ENCODE measurements at regions not wholly inside any gene's neighbourhood (a gene's known extent, or its start where the extent isn't known, plus 50 kb on each side); places are given as distances from the start of the nearest gene placed in this dataset.
A peak's percentile ranks its signal among the peaks of the same experiment; 100 is the strongest.
"Not testable (repeated sequence)": the region's sequence is repeated elsewhere in the genome, so short reads cannot be mapped to it uniquely, and the experiment has no call there.

DNA sequence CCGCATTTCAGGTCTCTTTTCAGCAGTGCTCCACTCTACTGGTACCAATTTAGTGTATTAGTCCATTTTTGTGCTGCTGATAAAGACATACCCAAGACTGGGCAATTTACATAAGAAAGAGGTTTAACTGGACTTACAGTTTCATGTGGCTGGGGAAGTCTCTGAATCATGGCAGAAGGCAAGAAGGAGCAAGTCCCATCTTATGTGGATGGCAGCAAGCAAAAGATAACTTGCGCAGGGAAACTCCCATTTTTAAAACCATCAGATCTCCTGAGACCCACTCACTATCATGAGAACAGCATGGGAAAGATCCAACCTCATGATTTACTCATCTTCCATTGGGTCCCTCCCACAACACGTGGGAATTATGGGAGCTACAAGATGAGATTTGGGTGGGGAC lies 231.0 kb upstream of the TNC start:
- DNase-seq; intact Hi-C loops (cut with DNase I); ATAC-seq: not testable (repeated sequence)

GRCh38 chr9:115349542-115349941 lies 231.6 kb upstream of the TNC start:
- intact Hi-C loops (cut with DNase I) = no loop called here
- ATAC-seq (no peak), DNase-seq (no peak)

GRCh38 chr9:115350548-115350947 lies 232.6 kb upstream of the TNC start:
- intact Hi-C loops (cut with DNase I) = no loop called here
- ATAC-seq (no peak), DNase-seq (no peak)

GRCh38 chr9:115353681-115354080 lies 235.7 kb upstream of the TNC start:
- no peak for ATAC-seq
- intact Hi-C loops (cut with DNase I) = no loop called here

GRCh38 chr9:115357821-115358220 lies 239.9 kb upstream of the TNC start:
- intact Hi-C loops (cut with DNase I) = no loop called here
- no peak for ATAC-seq

More at GRCh38 chr9:115353681-115354080, 235.7 kb upstream of the TNC start:
- no peak for DNase-seq

GRCh38 chr9:115359017-115359780 lies 241.2 kb upstream of the TNC start:
- intact Hi-C loops (cut with DNase I) = no loop called here
- no peak for DNase-seq

More at GRCh38 chr9:115357821-115358220, 239.9 kb upstream of the TNC start:
- no peak for DNase-seq

DNA sequence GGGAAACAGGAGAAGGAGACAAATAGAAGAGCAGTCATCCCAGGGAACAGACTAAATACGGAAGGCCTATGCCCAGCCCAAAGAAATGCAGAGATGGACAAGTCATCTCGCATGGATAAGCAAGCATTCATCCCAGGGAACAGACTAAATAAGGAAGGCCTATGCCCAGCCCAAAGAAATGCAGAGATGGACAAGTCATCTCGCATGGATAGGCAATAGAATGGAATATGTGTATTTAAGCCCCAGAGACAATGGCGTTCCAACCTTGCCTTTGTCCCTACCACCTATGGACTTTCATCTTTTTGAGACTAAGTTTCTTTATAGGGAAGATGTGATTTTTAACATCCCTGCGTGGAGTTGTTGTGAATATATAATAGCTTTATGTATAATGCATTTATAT lies 242.2 kb upstream of the TNC start:
- ATAC-seq = no peak

More at GRCh38 chr9:115359017-115359780, 241.2 kb upstream of the TNC start:
- no peak for ATAC-seq

DNA sequence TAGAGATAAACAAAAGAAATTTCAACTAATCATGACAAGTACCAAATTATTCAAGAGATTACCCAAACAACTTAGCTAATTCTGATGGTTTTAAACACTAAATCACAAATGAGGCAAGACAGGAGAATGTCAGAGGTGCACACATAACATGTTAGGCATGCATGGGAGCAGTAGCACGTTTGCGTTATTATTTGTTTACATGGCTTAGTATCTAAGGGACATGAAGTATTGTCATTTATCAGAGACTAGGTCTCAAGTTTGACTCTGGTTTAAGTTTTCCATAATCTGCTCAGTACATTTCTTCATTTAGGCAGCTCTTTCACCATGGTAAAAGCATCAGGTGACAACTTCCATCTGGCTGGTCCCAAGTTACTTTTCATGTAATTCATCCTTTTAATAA lies 244.1 kb upstream of the TNC start:
- intact Hi-C loops (cut with DNase I) = no loop called here
- ATAC-seq (no peak), DNase-seq (no peak)

More for the DNA sequence above, 242.2 kb upstream of the TNC start:
- no peak for DNase-seq
- intact Hi-C loops (cut with DNase I) = no loop called here

- intact Hi-C loops (cut with DNase I) = no loop called here
- DNase-seq = no peak
- no peak for ATAC-seq
Measured at GRCh38 chr9:115362640-115363039, 244.7 kb upstream of the TNC start.

DNA sequence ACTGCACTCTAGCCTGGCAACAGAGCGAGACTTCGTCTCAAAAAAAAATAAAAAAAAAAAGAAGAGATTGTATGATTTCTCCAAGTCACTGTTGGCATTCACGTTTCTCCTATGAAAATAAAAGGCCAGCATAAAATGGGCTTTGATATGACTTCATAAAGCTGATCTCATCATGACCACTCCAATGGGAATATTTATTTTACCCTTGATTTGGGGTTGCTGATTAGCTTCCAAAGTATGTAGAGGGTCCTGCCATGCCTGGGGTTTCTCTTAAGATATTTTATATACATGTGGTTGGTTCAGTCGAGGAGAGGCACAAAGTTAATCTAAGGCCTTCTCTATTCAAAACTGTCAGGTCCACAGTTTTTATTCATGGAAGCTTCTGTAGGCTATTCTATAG lies 247.0 kb upstream of the TNC start:
- ATAC-seq (no peak), DNase-seq (no peak)
- intact Hi-C loops (cut with DNase I) = no loop called here

DNA sequence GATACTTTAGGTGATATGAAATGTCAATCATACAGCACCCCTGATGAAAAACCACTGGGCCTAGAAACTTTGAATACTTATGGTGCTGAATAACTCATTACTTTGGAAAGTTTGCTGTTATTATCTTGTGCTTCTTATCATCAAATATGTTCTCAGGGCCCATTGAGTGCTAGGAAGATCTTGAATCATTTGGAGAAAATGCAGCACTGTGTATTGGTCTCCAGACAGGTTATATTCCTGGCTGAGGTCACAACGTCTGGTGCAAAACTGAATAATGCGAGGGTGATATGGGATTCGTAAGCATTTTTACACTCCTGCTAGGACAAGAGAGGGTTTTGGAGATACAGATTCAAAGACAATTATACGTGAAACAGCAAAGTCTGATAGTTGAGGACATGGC lies 249.4 kb upstream of the TNC start:
- no peak for DNase-seq
- intact Hi-C loops (cut with DNase I) = no loop called here
- no peak for ATAC-seq

DNA sequence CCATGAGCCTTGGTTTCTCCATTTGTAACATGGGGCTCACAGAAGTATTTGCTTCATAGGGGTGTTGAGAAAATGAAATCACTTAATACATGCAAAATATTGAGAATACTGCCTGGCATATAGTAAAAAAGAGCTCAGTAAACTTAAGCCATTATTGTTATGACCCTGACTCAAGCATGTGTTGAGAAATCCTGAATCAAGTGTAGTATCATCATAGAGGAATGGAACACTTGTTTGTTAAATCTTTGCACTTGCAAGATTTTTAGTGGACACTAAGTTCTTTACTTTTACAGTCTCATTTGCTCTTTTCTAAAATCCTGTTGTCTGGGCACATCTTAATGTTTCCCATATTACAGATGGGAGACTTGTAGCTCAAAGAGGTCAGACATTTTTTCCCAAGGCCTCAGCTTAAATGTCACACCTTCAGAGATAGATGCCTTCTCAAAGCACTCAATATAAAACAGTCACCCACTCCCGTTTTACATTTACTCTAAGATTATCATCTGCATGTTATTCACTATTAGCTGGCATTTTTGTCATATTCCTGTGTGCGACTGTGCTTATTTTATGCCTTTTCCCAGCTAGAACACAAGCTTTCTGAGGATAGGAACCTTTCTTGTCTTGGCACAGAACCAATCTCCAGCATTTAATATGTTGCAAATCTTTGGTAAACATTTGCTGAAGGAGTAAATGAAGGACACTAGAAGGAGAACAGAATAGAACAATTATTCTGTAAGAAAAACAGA lies 250.0 kb upstream of the TNC start:
- DNase-seq (no peak), ATAC-seq (no peak)
- intact Hi-C loops (cut with DNase I) = no loop called here

DNA sequence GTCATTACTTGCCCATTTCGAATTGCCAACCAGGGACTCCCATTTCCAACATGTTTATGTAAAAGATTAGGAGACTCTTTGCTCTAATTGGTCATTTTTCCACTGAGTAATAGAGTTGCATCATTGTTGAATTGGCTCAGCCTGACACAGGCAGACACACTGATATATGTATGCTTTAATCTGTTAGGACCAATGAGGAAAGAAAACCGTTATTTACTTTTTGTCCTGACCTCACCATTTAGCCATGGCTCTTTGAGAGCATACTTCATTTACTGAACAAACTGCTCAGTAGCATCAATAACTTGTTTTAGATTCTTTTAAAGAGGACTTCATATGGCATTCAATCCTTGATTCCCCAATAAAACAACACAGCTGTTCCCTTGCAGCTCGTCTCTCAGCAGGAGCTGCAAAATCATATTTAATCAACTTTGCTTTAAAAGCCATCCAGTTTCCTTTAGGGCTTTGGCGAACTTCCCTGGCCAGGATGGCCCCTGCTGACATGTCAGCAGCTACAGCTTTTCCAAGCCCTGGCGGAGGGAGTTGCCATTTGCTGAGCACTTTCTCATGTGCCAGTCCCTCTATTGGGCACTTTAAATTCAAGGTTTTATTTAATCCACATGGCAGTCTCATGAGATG lies 251.5 kb upstream of the TNC start:
- intact Hi-C loops (cut with DNase I) = no loop called here
- DNase-seq = peak; percentile 50
- peak; percentile 57 to 68 for ATAC-seq

DNA sequence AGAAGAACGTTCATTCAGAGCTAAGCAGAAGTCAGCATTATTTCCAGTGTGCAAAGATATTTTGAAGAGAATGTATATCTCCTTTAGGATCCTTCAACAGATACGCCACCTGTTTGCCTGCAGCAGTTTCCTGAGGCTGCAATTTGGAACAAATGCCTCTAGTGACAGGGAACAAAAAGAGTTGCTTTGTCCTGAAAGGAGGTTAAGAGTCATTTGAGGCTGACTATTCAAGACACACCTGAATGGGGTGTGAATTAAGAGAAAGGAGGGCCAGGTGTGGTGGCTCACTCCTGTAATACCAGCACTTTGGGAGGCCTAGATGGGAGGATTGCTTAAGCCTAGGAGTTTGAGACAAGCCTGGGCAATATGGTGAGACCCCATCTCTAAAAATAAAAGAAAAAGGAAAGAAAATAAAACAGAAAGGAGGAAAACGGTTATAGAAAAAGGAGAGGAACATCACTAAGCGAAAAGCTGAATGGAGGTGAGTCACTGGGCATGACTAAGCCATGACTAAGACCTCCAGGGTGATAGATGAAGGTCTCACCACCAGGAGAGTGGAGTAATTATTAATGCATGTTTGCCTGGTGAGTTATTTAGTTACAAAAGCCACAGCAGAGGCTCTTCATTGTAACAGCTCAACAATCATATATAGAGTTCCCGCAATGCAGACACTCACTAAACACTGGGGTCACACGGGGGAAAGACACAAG lies 255.2 kb upstream of the TNC start:
- peak in 1 of 2 donors; percentile 60 for ATAC-seq
- DNase-seq = no peak
- intact Hi-C loops (cut with DNase I) = no loop called here

- DNase-seq = no peak
- no peak for ATAC-seq
- intact Hi-C loops (cut with DNase I) = no loop called here
Measured at GRCh38 chr9:115373710-115374045, 255.7 kb upstream of the TNC start.

GRCh38 chr9:115374724-115375268 lies 256.8 kb upstream of the TNC start:
- ATAC-seq = no peak
- intact Hi-C loops (cut with DNase I) = no loop called here

DNA sequence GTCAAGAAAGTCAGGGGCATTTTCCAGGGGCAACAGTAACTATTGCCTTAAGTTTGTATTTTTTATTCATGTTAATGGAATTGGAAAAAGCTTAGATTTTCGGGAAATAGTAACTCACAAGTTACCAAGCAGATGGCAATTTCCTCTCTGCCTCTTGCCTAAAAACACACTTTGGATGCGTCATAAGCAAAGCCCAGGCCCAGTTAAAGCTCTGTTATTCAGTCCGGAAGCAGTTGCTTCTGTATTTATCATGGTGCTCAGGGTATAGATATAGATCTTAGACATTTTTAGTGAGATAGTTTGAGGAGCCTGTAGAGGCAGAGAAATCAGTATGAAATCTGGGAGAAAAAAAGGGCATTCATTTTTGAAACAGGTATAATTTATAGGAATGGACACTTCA lies 260.3 kb upstream of the TNC start:
- DNase-seq (no peak), ATAC-seq (no peak)

More at GRCh38 chr9:115374724-115375268, 256.8 kb upstream of the TNC start:
- DNase-seq = no peak

DNA sequence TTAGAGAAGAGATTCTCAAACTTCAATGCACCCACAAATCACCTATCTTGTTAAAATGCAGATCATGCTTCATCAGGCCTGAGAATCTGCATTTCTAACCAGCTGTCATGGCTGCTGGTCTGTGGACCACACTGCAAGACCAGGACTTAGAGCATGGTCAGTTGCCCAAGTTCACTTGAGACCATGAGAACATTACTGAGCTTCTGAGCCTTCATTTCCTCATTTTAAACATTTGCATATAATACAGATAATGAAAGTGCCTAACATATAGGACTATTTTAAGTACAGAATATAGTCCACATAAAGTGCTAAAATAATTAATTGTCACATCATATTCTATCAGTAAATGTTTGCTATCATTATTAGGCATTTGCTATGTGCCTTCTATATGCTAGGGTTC lies 260.8 kb upstream of the TNC start:
- intact Hi-C loops (cut with DNase I) = no loop called here
- no peak for DNase-seq
- ATAC-seq = no peak

More for the DNA sequence above, 260.3 kb upstream of the TNC start:
- intact Hi-C loops (cut with DNase I) = no loop called here

GRCh38 chr9:115379719-115380118 lies 261.8 kb upstream of the TNC start:
- ATAC-seq (no peak), DNase-seq (no peak)
- intact Hi-C loops (cut with DNase I) = no loop called here

All from left cardiac atrium (tissue), 4 donors.